GM19035 (cell line): ENCODE measurements at regions not wholly inside any gene's neighbourhood (a gene's known extent, or its start where the extent isn't known, plus 50 kb on each side); places are given as distances from the start of the nearest gene placed in this dataset.
"Not testable (repeated sequence)": the region's sequence is repeated elsewhere in the genome, so short reads cannot be mapped to it uniquely, and the experiment has no call there.

Experiments
- ATAC-seq: cut with Tn5 transposase; IDR thresholded peaks from one replicate; pipeline ENCODE4 v1.9.1; 2021; ENCODE audit not compliant: unreplicated experiment

DNA sequence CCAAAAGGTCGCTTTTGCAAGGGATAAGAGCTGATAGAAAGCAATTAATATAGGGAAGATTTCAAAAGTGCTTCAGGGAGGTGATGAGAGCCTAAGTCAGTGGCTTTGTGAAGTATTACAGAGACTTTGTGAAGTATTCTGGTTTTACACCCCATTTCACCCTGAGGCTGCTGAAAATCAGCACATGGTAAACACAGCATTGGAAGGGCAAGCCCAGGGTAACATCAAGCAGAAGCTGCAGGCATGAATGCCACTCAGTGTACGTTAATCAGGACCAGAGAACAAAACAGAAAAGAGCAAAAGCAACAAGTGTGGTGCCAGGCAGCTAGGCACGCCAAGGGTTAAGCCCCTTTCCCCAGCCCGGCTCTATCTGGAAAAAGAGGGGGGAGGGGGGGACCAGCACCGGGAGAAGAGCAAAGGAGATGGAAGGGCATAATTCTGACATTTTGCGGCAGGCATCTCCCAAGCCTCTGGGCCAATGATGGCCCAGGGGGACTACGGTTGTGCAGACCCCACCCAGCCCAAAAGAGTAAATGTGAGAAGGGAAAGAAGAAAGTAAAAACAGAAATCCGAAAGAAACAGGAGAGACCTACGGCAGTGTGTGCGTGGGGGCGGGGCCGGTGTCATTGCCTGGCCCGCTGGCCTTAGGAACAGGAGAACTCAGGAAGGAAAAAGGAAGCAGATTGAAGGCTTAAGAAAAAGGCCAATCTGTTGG lies 58.9 kb downstream of the DHRS2 start:
- ATAC-seq = no peak

DNA sequence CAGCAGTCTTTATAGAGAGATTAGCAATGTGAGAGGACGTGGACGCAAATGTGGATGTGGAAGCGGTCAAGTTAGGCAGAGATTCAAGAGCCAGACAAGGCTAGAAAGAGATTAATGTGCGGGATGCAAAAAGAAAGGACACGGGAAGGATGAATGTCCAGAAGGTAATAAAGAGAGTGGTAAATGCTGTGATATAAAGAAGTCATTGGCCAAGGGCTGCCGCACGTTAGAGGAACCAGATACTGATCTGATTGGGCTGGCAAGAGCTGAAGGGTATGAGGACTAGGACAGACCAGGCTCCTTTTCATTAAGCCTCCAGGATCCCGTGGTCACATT lies 59.5 kb downstream of the DHRS2 start:
- no peak for ATAC-seq

DNA sequence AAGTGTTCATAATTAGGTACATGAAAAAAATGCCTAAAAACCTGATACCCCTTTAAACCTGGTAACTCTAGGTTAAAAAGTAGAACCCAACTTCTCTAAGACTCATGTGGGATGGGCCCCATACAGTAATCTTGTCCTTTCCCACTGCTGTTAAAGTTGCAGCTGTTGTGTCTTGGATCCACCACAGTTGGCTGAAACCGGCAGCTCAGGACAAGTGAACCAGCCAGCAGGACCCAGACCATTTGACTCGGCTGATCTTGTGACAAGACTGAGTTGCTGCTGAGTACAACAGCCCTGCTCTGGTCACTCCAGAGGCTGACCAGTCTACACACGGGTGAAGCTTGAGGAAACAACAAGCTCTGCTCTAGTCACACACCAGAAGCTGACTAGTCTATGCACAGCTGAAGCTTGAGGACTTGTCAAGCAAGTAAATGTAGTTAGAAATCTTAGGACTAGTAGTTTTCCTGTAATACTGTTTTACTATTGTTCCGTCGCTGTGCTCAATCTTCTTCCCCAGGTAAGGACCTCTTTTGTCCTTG lies 60.6 kb downstream of the DHRS2 start:
- ATAC-seq = no peak

DNA sequence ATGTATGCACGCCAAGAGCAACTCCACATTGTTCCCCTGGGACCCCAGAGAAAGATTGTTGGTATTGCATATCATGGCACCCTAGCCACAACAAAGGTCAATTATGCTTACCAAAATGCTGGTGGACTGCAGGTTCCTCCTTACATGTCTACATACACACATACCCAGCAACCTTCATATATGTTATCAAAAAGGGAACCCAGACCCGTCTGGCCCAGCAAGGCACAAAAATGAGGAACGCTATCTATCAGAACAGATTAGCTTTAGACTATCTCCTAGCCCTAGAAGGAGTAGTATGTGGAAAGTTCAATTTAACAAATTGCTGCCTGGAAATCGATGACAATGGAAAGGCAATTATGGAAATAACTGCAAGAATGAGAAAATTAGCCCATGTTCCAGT lies 61.5 kb downstream of the DHRS2 start:
- no peak for ATAC-seq

DNA sequence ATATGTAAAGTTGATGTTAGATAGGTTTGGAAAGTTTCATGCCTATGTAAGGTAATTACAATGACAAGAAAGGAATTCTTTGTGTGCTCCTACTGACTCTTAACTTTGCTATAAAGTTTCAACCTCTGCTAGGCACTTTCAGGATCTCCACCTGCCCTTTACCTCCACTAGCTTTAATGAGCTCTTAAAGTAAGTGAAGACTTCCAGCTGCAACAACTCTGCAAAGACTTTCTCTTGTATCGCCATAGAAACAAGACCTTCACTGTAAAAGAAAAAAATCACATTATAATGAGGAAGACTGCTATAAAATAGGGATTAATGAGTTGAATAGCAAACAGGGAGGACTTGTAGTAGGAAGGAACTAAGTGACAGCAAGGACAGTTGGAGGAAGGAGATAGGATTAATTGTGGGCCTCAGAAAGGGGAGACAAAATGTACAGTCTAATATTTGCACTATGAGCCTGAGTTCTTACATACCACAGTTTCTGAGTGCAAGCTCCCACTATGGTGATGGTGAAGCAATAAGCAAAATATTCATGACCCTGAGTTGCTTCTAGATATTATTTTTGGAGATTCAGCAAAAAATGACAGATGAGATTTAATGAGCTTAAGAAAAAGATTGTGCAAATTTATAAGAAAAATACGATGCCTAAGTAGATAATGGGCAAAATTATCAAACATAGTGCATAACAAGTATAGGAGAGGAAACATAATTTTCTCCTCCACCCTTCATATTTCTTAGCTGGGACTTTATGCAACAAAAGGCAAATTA lies 66.7 kb downstream of the DHRS2 start:
- no peak for ATAC-seq

DNA sequence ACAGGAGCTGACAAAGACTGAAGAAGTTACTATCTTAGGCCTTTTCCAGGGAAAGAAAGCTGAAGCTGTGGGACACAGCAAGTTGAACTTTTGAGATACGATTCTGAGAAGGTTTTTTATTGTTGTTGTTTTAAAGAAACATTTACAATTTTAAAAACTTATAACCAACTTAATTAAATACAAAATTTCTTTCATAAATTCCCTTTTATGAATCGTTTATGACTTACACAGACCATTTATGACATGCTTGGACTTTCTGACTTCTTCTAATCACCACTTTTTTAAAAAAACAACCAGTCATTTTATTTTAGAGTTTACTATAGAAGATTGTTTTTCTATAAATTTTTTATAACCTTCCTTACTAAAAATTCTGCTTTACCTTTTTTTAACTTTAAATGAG lies 68.7 kb downstream of the DHRS2 start:
- ATAC-seq = no peak

DNA sequence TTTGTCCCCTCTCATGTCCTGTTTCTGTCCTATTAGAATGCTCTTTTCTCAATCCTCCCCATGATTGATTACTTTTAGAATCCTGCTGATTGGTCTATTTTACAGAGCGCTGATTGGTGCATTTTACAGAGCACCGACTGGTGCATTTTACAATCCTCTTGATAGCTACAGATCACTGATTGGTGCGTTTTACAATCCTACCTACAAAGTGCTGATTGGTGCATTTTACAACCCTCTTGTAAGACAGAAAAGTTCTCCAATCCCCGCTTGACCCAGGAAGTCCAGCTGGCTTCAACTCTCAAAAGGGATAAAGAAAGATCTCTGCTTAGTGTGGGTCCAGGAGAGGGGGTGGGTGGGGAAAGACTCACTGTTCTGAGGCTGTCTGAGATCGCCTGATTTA lies 71.3 kb downstream of the DHRS2 start:
- no peak for ATAC-seq

DNA sequence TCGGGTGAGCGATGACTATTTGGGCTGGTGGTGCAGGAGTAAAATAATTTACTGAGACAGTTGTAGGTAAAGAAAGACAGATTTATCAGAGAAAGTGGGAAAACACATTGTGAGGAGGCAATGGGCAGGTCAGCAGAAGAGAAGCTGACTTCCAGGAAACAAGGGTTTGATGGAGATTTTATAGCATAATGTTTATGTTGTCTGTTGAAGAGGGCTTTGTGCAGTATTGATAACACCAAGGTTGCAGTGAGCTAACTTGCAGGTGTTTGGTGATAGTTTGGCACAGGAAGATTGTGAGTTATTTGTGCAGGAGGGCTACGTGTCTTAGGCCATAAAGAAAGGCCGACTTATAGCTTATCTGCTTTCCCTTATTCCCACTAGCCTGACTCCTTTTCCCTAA lies 72.2 kb downstream of the DHRS2 start:
- no peak for ATAC-seq

DNA sequence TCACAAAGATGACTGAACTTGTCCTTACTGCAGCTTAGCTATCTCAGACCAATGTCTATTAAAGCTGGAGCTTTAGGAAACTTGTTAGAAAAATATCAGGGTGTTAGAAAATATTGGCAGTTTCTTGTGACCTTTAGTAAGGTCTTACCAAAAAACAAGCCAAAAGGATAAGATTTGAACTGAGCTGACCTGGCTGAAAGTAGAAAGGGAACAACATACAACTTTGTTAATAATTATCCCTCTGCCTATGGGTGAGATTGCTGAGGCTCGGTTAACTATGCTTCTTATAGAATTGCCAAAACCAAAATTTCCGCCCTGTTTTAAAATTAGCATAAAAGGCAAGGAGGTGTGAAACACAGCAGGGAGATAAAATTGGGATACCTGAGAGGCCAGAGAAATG lies 73.8 kb downstream of the DHRS2 start:
- ATAC-seq = no peak

DNA sequence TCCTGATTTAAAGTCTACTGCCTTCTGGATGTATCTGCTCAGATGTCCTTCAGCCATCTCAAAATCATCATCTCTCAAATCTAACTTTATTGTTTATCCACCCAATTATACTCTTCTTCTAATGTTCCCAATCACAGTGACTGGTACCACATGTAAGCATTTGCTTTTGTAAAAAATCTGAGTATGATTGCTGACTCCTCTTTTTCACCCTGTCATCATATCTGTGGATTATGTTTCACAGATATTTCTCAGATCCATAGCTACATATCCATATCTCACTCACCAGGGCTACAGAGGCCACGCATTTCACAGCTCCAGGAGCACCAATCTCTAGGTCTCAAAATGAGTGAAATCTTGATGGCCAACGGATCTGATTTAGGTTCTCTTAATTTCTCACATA lies 76.1 kb downstream of the DHRS2 start:
- no peak for ATAC-seq

DNA sequence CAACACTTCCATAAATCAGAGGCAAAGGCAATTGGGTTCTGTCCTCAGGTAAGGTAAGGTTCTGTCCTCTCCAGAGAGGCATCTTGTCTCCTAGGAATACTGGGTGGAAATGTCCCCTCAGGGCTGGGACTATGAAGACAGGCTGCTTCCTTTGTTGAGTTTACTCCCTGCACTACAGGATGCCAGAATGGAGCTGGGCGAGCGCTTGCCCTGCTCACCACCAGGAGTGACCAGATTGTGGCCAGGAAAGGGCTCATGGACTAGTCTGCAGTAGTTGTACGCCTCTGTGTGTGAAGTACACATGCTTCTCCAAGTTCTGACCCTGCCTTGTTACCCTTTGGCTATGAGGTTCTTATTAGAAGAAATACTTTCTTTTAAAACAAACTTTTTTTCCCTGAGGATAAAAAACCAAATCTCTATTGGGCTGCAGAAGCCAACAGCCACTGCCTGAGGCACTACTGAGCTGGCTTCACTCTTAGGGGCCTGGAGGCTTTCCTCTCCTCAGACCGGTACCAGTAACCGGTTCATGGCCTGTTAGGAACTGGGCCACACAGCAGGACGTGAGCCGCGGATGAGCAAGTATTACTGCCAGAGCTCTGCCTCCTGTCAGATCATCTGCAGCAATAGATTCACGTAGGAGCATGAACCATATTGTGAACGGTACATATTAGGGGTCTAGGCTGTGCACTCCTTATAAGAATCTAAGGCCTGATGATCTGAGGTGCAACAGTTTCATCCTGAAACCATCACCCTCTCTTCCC lies 83.2 kb downstream of the DHRS2 start:
- ATAC-seq = no peak

DNA sequence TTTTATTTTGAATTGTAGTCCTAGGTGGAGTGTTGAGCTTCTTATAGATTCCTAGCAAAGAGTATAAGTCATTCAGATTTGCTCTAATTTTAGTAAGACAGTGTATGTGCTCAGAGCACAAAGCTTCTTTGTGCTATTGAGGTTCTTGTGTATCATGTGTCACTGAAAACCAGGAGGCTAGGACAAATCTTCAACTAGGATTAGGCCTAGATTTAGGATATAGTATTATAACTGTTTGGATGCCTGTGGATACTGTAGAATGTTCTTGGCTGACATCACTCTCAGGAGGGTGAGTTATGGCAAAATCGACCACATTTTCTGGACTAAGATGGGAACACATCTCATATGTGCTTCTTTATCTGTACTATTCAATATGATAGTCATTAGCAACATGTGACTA lies 86.5 kb downstream of the DHRS2 start:
- no peak for ATAC-seq

DNA sequence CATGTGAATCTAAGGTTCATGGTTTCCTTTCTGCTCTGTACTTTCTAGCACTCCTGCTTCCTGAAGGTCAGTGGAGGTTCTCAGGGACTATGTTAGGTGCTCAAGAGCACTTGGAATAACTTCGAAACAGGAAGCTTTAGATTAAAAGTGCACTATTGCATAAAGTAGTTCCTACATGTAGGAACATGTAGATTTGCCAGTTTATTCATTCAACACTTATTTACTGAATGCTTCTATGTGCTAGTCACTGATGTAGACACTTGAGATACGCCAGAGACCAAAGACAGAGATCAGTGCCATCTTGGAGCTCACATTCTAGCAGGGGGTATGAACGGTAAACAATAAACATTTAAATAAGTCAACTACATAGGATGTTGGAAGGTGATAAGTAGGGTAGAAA lies 87.7 kb downstream of the DHRS2 start:
- no peak for ATAC-seq

DNA sequence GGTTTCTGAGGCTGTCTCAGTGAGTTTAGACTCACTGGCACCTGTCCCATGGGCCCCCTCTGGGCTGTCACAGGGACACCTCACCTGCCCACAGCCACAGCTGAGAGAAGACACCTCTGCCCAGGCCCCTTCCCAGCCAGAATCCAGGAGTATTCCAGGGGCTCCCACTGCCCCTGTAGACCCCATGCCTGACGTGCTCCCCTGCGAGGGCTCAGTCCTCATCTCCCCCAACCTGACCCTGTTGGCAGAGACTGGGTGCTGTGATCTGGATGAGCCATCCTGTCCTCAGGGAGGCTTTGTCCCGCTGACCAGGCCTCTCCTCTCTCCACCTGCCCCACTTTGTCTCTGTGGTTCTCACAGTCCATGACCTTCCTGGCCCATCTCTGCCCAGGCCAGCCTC lies 89.4 kb downstream of the DHRS2 start:
- no peak for ATAC-seq

DNA sequence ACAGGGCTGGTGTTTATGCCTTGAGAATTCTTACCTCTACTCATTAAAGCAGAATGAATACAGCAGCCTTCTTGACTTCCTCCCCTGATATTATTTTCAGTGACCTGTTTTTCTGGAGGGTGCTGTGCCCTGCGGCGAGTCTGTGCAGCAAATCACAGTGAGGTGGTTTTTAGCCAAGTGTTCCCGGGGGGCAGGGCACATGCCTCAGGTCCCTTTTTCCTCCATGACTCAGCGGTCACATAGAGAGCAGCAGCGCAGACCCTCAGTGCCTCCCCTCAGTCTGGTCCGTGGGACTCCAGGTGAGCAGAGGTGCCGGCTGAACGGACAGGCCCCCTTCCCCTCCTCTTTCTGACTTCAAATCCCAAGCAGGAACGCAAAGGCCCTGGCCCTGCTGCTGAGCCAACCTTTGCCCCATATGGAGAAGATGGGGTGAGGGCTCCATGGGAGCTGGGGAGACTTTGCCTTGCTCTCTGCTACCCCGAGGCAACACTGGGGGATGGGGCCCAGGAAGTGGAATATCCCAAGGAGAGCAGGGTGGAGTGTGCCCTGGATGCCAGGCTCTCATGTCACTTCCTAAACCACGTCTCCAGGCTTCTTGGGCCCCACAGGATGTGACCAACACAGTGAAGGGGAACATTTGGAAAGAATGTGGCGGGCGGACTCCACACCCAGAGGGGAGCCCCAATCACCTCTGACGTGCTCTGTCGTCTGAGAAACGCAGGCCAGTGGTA lies 90.0 kb downstream of the DHRS2 start:
- no peak for ATAC-seq

DNA sequence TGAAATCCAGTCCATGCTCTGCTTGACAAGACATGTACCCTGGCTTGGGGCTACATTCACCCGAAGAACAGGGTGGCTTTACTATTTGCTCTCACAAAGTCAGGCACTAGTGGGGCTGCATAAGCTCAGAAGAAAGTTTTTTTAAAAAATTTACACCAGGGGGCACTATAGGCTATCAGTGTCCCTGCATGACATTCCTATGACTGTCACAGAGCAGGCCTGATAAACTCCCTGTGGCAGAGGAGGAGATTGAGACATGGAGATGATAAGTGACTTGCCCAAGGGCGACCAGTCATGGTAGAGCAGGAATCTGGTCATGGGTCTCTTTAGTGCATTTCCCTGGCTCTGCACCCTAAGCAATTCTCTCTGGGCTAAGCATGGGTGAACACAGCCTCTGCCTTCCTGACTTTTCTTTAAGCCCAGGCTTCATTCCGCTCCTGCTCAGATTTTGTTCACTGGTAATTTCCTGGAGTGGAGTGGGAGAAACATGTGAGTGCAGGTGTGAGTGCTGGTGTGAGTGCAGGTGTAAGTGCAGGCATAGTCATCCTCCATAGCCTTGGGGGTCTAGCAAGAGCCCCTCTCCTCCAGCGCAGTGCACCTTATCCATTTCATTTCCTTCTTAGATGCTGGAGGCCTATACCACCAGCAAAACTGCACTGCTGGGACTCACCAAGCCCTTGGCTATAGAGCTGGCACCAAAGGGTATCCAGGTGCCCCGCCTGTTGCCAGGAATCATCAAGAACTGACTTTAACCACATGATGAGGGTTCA lies 91.6 kb downstream of the DHRS2 start:
- ATAC-seq = no peak

DNA sequence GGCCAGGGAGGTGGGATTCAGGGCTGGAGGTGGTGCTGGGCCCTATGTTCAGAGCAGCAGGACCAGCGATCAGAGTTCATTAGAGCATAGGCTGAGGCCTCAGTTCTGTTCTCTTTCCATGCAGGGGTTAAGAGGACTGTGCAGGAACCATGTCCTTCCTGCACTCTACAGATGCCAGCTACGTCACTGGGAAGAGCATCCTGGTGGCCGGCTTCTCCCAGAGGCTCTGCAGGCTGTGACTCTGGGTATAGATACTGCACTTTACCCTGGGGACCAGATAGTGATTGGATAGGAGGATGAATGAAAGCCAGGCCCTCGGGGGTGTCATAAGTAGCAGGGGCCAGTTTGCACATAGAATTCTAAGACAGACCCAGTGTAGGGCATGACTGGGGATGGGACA lies 92.6 kb downstream of the DHRS2 start:
- ATAC-seq = no peak

DNA sequence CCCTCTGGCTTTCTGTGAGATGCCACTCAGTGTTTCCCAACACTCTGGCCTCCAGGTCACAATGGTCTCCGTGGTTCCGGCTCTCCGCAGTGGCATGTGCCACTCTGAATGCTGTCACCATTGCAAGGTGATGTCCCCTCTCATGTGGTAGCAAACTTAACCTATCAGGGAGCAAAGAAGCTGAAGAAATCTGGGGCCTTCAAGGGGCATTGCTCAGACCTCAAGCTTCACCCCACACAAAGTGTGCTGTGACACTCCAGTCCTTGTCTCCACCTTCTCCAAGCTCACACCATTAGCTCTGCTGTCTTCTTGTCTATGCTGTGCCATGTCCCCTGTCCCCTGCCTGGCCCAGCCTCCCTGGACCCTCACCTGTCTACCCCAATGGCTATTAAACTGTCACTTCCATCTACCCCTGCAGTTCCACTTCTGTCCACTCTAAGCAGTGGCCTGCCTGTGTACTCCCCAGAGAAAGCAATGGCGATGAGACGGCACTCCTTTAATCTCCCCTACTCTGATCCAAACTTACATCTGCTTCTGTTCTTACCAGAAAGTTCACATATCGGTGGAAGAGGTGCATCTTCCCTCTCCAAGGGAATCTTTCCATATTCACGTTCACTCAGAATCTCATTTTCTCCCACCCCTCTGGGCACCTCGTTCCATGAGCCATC lies 93.7 kb downstream of the DHRS2 start:
- no peak for ATAC-seq

DNA sequence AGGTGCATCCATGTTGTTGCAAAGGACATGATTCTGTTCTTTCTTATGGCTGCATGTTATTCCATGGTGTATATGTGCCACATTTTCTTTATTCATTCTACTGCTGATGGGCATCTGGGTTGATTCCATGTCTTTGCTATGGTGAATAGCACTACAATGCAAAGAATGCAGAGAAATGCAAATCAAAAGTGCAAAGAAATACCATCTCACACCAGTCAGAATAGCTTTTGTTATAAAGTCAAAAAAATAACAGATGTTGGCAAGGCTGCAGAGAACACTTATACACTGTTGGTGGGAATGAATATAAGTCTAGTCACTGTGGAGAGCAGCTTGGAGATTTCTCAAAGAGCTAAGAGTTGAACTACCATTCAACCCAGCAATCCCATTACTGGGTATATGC lies 99.2 kb downstream of the DHRS2 start:
- no peak for ATAC-seq

DNA sequence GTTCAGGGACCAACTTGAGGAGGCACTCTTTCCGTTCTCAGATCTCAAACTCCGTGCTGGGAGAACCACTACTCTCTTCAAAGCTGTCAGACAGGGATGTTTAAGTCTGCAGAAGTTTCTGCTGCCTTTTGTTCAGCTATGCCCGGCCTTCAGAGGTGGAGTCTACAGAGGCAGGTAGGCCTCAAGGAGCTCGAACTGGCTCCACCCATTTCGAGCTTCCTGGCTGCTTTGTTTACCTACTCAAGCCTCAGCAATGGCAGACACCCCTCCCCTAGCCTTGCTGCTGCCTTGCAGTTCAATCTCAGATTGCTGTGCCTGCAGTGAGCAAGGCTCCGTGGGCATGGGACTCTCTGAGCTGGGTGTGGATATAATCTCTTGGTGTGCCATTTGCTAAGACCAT lies 108.2 kb downstream of the DHRS2 start:
- not testable (repeated sequence) for ATAC-seq
